GM23248 (cell line): ENCODE measurements at regions not wholly inside any gene's neighbourhood (a gene's known extent, or its start where the extent isn't known, plus 50 kb on each side); places are given as distances from the start of the nearest gene placed in this dataset.
"Not testable (repeated sequence)": the region's sequence is repeated elsewhere in the genome, so short reads cannot be mapped to it uniquely, and the experiment has no call there.

Source experiments
- EZH2 ChIP-seq: fragments of 200-600 bp; sonication (generic); IDR thresholded peaks from 2 replicates; pipeline ENCODE4 v1.6.1; 2018; ENCODE audit warnings: antibody characterized with exemption, mild to moderate bottlenecking; ENCODE audit not compliant: insufficient read depth, poor library complexity, severe bottlenecking
- EZH2phosphoT487 ChIP-seq: fragments of 200-600 bp; sonication (generic); IDR thresholded peaks from 2 replicates; pipeline ENCODE4 v1.6.1; 2018; ENCODE audit warnings: antibody characterized with exemption, moderate library complexity, mild to moderate bottlenecking, low read depth; ENCODE audit not compliant: insufficient read depth

- not testable (repeated sequence) for TF ChIP-seq EZH2, EZH2phosphoT487
These were observed 220.9 kb upstream of the VKORC1L1 start for GRCh38 chr7:65651826-65652592.
